IMR-90 (cell line): ENCODE measurements at regions not wholly inside any gene's neighbourhood (a gene's known extent, or its start where the extent isn't known, plus 50 kb on each side); places are given as distances from the start of the nearest gene placed in this dataset.

Source experiments
- ATAC-seq: fragments of 200-7000 bp; cut with Tn5 transposase; 2 replicates; pipeline ENCODE4 v1.9.1; 2020; ENCODE audit warnings: low read depth, mild to moderate bottlenecking, moderate library complexity
- BruUV-seq: library from RNA; stranded (reverse); fragments of 400-500 nt; replicated peaks from 2 replicates; lab custom pipeline; 2021; lab: Mats Ljungman, UMichigan
- CTCF ChIA-PET: fragments of 300-600 bp; formaldehyde crosslinking; extraction: SDS; loops from one replicate; lab custom pipeline; 2021; ENCODE audit warnings: antibody characterized with exemption; lab: Yijun Ruan, JAX
- POLR2A ChIA-PET: fragments of 300-600 bp; sonication (Branson Sonifier 250); formaldehyde crosslinking; loops from one replicate; lab custom pipeline; 2022; ENCODE audit warnings: antibody characterized with exemption; ENCODE audit not compliant: unreplicated experiment; lab: Charles Lee
- DNase-seq: peaks from one replicate; pipeline ENCODE4 v3.0.0; 2013
- H2AFZ ChIP-seq: replicated peaks from 2 replicates; pipeline ENCODE3; 2013; ENCODE audit warnings: low read length, mild to moderate bottlenecking; ENCODE audit not compliant: poor library complexity
- H2AK5ac ChIP-seq: 2 replicates; pipeline ENCODE4 v1.6.1; 2013; ENCODE audit warnings: low read depth, low read length, inconsistent platforms
- H2AK9ac ChIP-seq: replicated peaks from 2 replicates; pipeline ENCODE3; 2013; ENCODE audit warnings: mild to moderate bottlenecking, low read depth, low read length, moderate library complexity; ENCODE audit not compliant: poor library complexity
- H2BK120ac ChIP-seq: 2 replicates; pipeline ENCODE4 v1.6.1; 2013; ENCODE audit warnings: low read depth, low read length, inconsistent platforms
- H2BK15ac ChIP-seq: 3 replicates; pipeline ENCODE4 v1.6.1; 2013; ENCODE audit warnings: low read depth, low read length, inconsistent platforms
- H2BK20ac ChIP-seq: 2 replicates; pipeline ENCODE4 v1.6.1; 2013; ENCODE audit warnings: low read depth, mild to moderate bottlenecking, inconsistent platforms, low read length, moderate library complexity
- H2BK5ac ChIP-seq: 2 replicates; pipeline ENCODE4 v1.6.1; 2013; ENCODE audit warnings: mild to moderate bottlenecking, low read depth, low read length, inconsistent platforms; ENCODE audit not compliant: poor library complexity, severe bottlenecking
- H3K14ac ChIP-seq: replicated peaks from 2 replicates; pipeline ENCODE4 v1.6.1; 2013; ENCODE audit warnings: low read depth, low read length, inconsistent platforms
- H3K18ac ChIP-seq: 2 replicates; pipeline ENCODE4 v1.6.1; 2013; ENCODE audit warnings: low read depth, low read length, control low read depth
- H3K23ac ChIP-seq: 2 replicates; pipeline ENCODE4 v1.6.1; 2013; ENCODE audit warnings: low read depth, low read length, inconsistent platforms
- H3K27ac ChIP-seq: 2 replicates; pipeline ENCODE4 v1.5.1; 2013; ENCODE audit warnings: mild to moderate bottlenecking, control low read depth, low read length; ENCODE audit not compliant: insufficient read depth
- H3K27me3 ChIP-seq: 2 replicates; pipeline ENCODE4 v1.6.1; 2013; ENCODE audit warnings: low read length; ENCODE audit not compliant: control insufficient read depth, insufficient read depth
- H3K36me3 ChIP-seq: 2 replicates; pipeline ENCODE4 v1.6.1; 2013; ENCODE audit warnings: low read length, mixed read lengths; ENCODE audit not compliant: control insufficient read depth, insufficient read depth
- H3K4ac ChIP-seq: 2 replicates; pipeline ENCODE4 v1.6.1; 2013; ENCODE audit warnings: low read depth, low read length, inconsistent platforms
- H3K4me1 ChIP-seq: 2 replicates; pipeline ENCODE4 v1.6.1; 2013; ENCODE audit warnings: low read length, mixed read lengths; ENCODE audit not compliant: control insufficient read depth, insufficient read depth
- H3K4me2 ChIP-seq: 2 replicates; pipeline ENCODE4 v1.6.1; 2013; ENCODE audit warnings: low read depth, mild to moderate bottlenecking, control low read depth, low read length, moderate library complexity
- H3K4me3 ChIP-seq: 2 replicates; pipeline ENCODE4 v1.5.1; 2013; ENCODE audit warnings: low read depth, mild to moderate bottlenecking, control low read depth, low read length, moderate library complexity; ENCODE audit not compliant: insufficient read depth
- H3K56ac ChIP-seq: 2 replicates; pipeline ENCODE4 v1.6.1; 2013; ENCODE audit warnings: low read length, inconsistent platforms; ENCODE audit not compliant: insufficient read depth; ENCODE audit errors: extremely low read depth
- H3K79me1 ChIP-seq, 2 experiments: 2 replicates each; pipeline ENCODE4 v1.6.1; 2013; ENCODE audit warnings: low read length in 2 of 2, inconsistent platforms in 1 of 2, low read depth in 1 of 2
- H3K9ac ChIP-seq: 2 replicates; pipeline ENCODE4 v1.6.1; 2013; ENCODE audit warnings: low read depth, low read length, control low read depth
- H3K9me1 ChIP-seq: 2 replicates; pipeline ENCODE4 v1.6.1; 2013; ENCODE audit warnings: low read length, inconsistent platforms; ENCODE audit not compliant: insufficient read depth
- H3K9me3 ChIP-seq: 2 replicates; pipeline ENCODE4 v1.6.1; 2013; ENCODE audit warnings: low read length; ENCODE audit not compliant: control insufficient read depth, insufficient read depth
- H4K20me1 ChIP-seq: 2 replicates; pipeline ENCODE4 v1.6.1; 2013; ENCODE audit warnings: low read length, inconsistent platforms; ENCODE audit not compliant: insufficient read depth
- H4K5ac ChIP-seq: 2 replicates; pipeline ENCODE4 v1.6.1; 2013; ENCODE audit warnings: mild to moderate bottlenecking, low read depth, low read length, control low read depth
- H4K8ac ChIP-seq, 2 experiments: 2 replicates each; pipeline ENCODE4 v1.6.1; 2013; ENCODE audit warnings: low read depth in 2 of 2, low read length in 2 of 2, control low read depth in 1 of 2, inconsistent platforms in 1 of 2
- H4K91ac ChIP-seq: 2 replicates; pipeline ENCODE4 v1.6.1; 2013; ENCODE audit warnings: low read depth, low read length, inconsistent platforms; ENCODE audit not compliant: insufficient read depth
- CHD1 ChIP-seq: IDR thresholded peaks from 2 replicates; pipeline ENCODE4 v1.6.1; 2012; ENCODE audit warnings: low read depth, low read length, improper control_type of control experiment
- CTCF ChIP-seq: conservative IDR thresholded peaks from 2 replicates; pipeline ENCODE4 v1.5.1; 2012; ENCODE audit warnings: mild to moderate bottlenecking, low read depth, low read length, improper control_type of control experiment
- MAZ ChIP-seq: IDR thresholded peaks from 2 replicates; pipeline ENCODE4 v1.6.1; 2012; ENCODE audit warnings: low read depth, mild to moderate bottlenecking, low read length, improper control_type of control experiment, moderate library complexity, borderline replicate concordance
- RAD21 ChIP-seq: IDR thresholded peaks from 2 replicates; pipeline ENCODE4 v1.6.1; 2012; ENCODE audit warnings: low read length, improper control_type of control experiment
- RCOR1 ChIP-seq: IDR thresholded peaks from 2 replicates; pipeline ENCODE4 v1.6.1; 2012; ENCODE audit warnings: mild to moderate bottlenecking, low read length, improper control_type of control experiment; ENCODE audit not compliant: insufficient replicate concordance
- RFX5 ChIP-seq: IDR thresholded peaks from 2 replicates; pipeline ENCODE4 v1.8.0; 2012; ENCODE audit warnings: low read depth, mild to moderate bottlenecking, low read length, moderate library complexity
- WGBS, 2 experiments: methylation state at CpG; one replicate each; pipeline versions ENCODE4 v1.1.5 to v1.1.7; 2013; ENCODE audit warnings: missing lambda C conversion rate in 2 of 2; ENCODE audit not compliant: insufficient read length in 1 of 2; ENCODE audit errors: extremely low coverage in 2 of 2; 5-methylcytosine and 5-hydroxymethylcytosine counted together
- dilution Hi-C: fragments of 300-500 bp; cut with HindIII; formaldehyde crosslinking; loops from one replicate; pipeline ENCODE4 v1.14.3; 2018; ENCODE audit warnings: low sequenced_read_pairs; ENCODE audit not compliant: unreplicated experiment
- in situ Hi-C: fragments of 300-500 bp; cut with MboI; formaldehyde crosslinking; loops from 3 replicates; pipeline ENCODE4 v1.14.3; 2019; ENCODE audit warnings: low sequenced_read_pairs, inconsistent platforms, mixed read lengths
- intact Hi-C: fragments of 100-400 bp; cut with micrococcal nuclease; formaldehyde crosslinking; loops from 2 replicates; pipeline ENCODE4 v1.10.0; 2022

- Histone ChIP-seq H3K4me1 (peaks cover 2% of the 10 kb centered on the region; the same call in 1 of the 2 replicates), H2BK20ac (no peak overlapping the region), H3K9me1 (peaks cover 5% of the 10 kb centered on the region), H2BK120ac (peak overlapping the region; percentile 68), H2AFZ (peak overlapping the region; percentile 62), H4K8ac (no peak overlapping the region), H3K27me3 (no peaks in the 10 kb centered on the region), H4K91ac (no peak overlapping the region), H3K18ac (no peak overlapping the region), H3K36me3 (no peaks in the 10 kb centered on the region), H2BK5ac (no peak overlapping the region), H2AK9ac (no peak overlapping the region), H4K20me1 (no peaks in the 10 kb centered on the region), H3K79me1 (no peaks in the 10 kb centered on the region), H3K23ac (no peak overlapping the region), H3K27ac (no peak overlapping the region), H3K56ac (no peak overlapping the region), H4K5ac (no peak overlapping the region), H3K9ac (no peak overlapping the region), H3K9me3 (no peaks in the 10 kb centered on the region), H3K14ac (0 out of 2 replicates have a peak overlapping the region, but pooled peaks have one; percentile 32), H2BK15ac (no peak overlapping the region), H3K4me3 (no peak overlapping the region), H3K4ac (peak overlapping the region; percentile 64; the same call in 1 of the 2 replicates), H2AK5ac (no peak overlapping the region), H3K4me2 (peak overlapping the region; percentile 25)
- intact Hi-C loops: no loop called here
- DNase-seq (peak; percentile 63), ATAC-seq (peak; percentile 77)
- in situ Hi-C loops: no loop called here
- BruUV-seq: no TSS peak
- TF ChIP-seq MAZ: no peak
- TF ChIP-seq CHD1: no peak
- TF ChIP-seq CTCF: peak; percentile 36; the same call in 1 of the 2 replicates
- no peak for TF ChIP-seq RCOR1
- TF ChIP-seq RAD21: peak; percentile 19; the same call in 1 of the 2 replicates
- TF ChIP-seq RFX5: no peak
- CTCF ChIA-PET: interaction anchor here (0.6 kb wide), 1 partner anchor 380 kb away, joined by 3 read pairs; no protein-coding TSS in a partner anchor
- 100% methylated on average over 1 of the region's 9 CpGs; no CpG with 5 or more reads in 1 of the 2 experiments for WGBS, 2 experiments
- POLR2A ChIA-PET: no interaction called here
- dilution Hi-C loops: no loop called here
Measured at GRCh38 chr18:44579028-44579702, 101.5 kb upstream of the SETBP1 start.
